Lower leg skin (tissue), 4 donors: ENCODE measurements at regions not wholly inside any gene's neighbourhood (a gene's known extent, or its start where the extent isn't known, plus 50 kb on each side); places are given as distances from the start of the nearest gene placed in this dataset.

Experiments used
- DNase-seq, 2 donors: peaks; one replicate each; pipeline ENCODE4 v3.0.0-alpha.2; 2019; ENCODE audit warnings: low spot score in 2 of 2
- H3K4me3 ChIP-seq: fragments of 200-600 bp; sonication (generic); 2 replicates; pipeline ENCODE4 v1.5.1; 2017; ENCODE audit warnings: mild to moderate bottlenecking, low read depth; ENCODE audit not compliant: poor library complexity, severe bottlenecking
- POLR2A ChIP-seq, 2 donors: fragments of 450-650 bp; IDR thresholded peaks; one replicate each; pipeline ENCODE4 v1.6.1; 2016 to 2017; ENCODE audit warnings: antibody characterized with exemption in 2 of 2, mild to moderate bottlenecking in 1 of 2, moderate library complexity in 1 of 2
- WGBS, 2 donors: methylation state at CpG; one replicate each; pipeline ENCODE4 v1.1.5; 2018; 5-methylcytosine and 5-hydroxymethylcytosine counted together
- intact Hi-C: fragments of 100-400 bp; cut with DNase I; formaldehyde crosslinking; loops from one replicate; pipeline ENCODE4 v1.15.0; 2023; ENCODE audit warnings: low total_unique reads
- TF ChIP-seq, protein P1 (sequence below), 3 donors: fragments of 450-650 bp; IDR thresholded peaks; one replicate each; pipeline ENCODE4 v1.5.1; 2016; ENCODE audit warnings: antibody characterized with exemption in 3 of 3, mild to moderate bottlenecking in 3 of 3, moderate library complexity in 2 of 3

DNA sequence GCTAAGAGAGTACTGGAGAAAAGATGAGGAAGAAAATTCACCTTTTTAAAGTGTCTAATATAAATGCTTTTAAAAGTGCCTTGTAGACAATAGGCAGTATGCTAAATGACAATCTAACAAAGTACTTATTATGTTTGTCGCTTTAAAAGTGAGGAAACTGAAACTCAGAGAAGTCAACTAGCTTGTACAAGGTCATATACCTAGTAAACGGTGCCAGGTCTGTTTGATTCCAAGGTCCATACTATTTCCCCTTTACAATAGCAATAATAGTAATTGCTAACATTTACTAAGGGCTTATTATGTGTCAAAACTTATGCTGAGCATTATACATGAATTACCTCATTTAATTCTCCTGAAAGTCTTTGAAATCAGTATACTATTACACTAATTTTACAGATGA, 328.6 kb upstream of the SLC24A2 start:
- intact Hi-C loops = no loop called here
- TF ChIP-seq, protein P1, sequence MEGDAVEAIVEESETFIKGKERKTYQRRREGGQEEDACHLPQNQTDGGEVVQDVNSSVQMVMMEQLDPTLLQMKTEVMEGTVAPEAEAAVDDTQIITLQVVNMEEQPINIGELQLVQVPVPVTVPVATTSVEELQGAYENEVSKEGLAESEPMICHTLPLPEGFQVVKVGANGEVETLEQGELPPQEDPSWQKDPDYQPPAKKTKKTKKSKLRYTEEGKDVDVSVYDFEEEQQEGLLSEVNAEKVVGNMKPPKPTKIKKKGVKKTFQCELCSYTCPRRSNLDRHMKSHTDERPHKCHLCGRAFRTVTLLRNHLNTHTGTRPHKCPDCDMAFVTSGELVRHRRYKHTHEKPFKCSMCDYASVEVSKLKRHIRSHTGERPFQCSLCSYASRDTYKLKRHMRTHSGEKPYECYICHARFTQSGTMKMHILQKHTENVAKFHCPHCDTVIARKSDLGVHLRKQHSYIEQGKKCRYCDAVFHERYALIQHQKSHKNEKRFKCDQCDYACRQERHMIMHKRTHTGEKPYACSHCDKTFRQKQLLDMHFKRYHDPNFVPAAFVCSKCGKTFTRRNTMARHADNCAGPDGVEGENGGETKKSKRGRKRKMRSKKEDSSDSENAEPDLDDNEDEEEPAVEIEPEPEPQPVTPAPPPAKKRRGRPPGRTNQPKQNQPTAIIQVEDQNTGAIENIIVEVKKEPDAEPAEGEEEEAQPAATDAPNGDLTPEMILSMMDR (IDR thresholded peaks at IDR 0.05) = no peak
- DNase-seq = no peak
- no peak overlapping the region for H3K4me3 ChIP-seq
- WGBS, 2 donors = 64 to 74% methylated on average over 2 of the region's 2 CpGs

DNA sequence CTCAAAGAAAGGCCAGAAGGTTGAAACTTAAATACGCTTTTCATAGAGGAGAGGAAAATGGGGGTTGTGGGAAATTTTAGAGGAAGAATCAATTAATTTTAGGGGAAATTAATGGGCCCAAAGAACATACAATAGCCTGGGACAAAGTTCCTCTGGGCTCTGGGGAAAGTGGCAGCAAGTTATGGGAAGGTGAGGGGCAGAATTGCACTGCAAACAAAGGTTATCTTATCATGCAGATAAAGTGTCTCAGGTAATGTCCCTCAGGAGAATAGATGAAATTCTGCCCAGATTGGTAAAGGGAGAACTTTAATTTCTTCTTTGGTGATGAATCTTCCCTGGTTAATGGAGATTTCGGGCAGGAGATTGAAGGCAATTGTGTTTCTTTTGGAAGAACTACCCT, 326.1 kb upstream of the SLC24A2 start:
- intact Hi-C loops = no loop called here
- no peak for TF ChIP-seq POLR2A (IDR thresholded peaks at IDR 0.05)
- TF ChIP-seq, protein P1 (IDR thresholded peaks at IDR 0.05) = no peak
- no peak for DNase-seq
- no peak overlapping the region for H3K4me3 ChIP-seq
- 92 to 95% methylated on average over 2 of the region's 2 CpGs for WGBS, 2 donors

- H3K4me3 ChIP-seq = no peak overlapping the region
- intact Hi-C loops = no loop called here
- no peak for DNase-seq
- WGBS, 2 donors = 70 to 77% methylated on average over 7 of the region's 7 CpGs
- TF ChIP-seq POLR2A (IDR thresholded peaks at IDR 0.05) = no peak
- TF ChIP-seq, protein P1 (IDR thresholded peaks at IDR 0.05) = no peak
These were observed 323.5 kb upstream of the SLC24A2 start for GRCh38 chr9:20112205-20112783.

GRCh38 chr9:20111173-20111843, 322.5 kb upstream of the SLC24A2 start:
- intact Hi-C loops = no loop called here
- WGBS, 2 donors = 73 to 77% methylated on average over 3 of the region's 3 CpGs
- no peak overlapping the region for H3K4me3 ChIP-seq
- no peak for DNase-seq
- TF ChIP-seq, protein P1 (IDR thresholded peaks at IDR 0.05) = no peak
- TF ChIP-seq POLR2A (IDR thresholded peaks at IDR 0.05) = no peak

DNA sequence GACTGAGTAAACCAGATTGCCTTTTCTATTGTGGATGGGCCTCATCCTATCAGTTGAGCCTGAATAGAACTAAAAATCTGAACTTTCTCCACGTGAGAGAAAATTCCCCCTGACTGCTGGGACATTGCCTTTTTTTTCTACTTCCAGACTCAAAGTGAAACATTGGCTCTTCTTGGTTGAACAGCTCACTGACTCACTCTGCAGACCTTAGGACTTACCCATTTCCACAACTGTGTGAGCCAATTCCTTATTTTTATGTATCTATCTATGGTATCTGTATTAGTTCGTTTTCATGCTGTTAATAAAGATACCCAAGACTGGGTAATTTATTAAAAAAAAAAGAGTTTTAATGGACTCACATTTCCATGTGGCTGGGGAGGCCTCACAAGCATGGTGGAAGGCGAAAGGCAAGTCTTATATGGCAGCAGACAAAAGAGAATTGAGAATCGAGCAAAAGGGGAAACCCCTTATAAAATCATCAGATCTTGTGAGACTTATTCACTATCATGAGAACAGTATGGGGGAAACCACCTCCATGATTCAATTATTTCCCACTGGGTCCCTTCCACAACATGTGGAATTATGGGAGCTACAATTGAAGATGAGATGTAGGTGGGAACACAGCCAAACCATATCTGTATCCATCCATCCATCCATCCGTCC, 306.7 kb upstream of the SLC24A2 start:
- TF ChIP-seq, protein P1 (IDR thresholded peaks at IDR 0.05) = no peak
- no peak for TF ChIP-seq POLR2A (IDR thresholded peaks at IDR 0.05)
- no peak for DNase-seq
- H3K4me3 ChIP-seq = no peak overlapping the region
- WGBS, 2 donors = 63 to 87% methylated on average over 5 of the region's 5 CpGs
- intact Hi-C loops = no loop called here
